Body of pancreas (tissue), 4 donors: ENCODE measurements at regions not wholly inside any gene's neighbourhood (a gene's known extent, or its start where the extent isn't known, plus 50 kb on each side); places are given as distances from the start of the nearest gene placed in this dataset.

ENCODE experiments used
- CTCF ChIP-seq, 7 experiments: fragments of 450-650 bp in 4 of 7; fragments of 200-600 bp in 3 of 7; sonication (generic) in 3 of 7; IDR thresholded peaks; one replicate each; pipeline ENCODE4 v1.5.1; 2016 to 2019; ENCODE audit warnings: antibody characterized with exemption in 7 of 7
- POLR2A ChIP-seq, 3 donors: fragments of 450-650 bp; IDR thresholded peaks; one replicate each; pipeline ENCODE4 v1.6.1; 2016; ENCODE audit warnings: antibody characterized with exemption in 3 of 3, mild to moderate bottlenecking in 2 of 3

GRCh38 chr1:29893806-29894205 is 657.5 kb downstream of the PTPRU start:
- TF ChIP-seq CTCF (IDR thresholded peaks at IDR 0.05) (no peak), POLR2A (IDR thresholded peaks at IDR 0.05) (no peak)
